ENCODE measurements at regions not wholly inside any gene's neighbourhood (a gene's known extent, or its start where the extent isn't known, plus 50 kb on each side); places are given as distances from the start of the nearest gene placed in this dataset.
"Not testable (repeated sequence)": the region's sequence is repeated elsewhere in the genome, so short reads cannot be mapped to it uniquely, and the experiment has no call there.

DNA sequence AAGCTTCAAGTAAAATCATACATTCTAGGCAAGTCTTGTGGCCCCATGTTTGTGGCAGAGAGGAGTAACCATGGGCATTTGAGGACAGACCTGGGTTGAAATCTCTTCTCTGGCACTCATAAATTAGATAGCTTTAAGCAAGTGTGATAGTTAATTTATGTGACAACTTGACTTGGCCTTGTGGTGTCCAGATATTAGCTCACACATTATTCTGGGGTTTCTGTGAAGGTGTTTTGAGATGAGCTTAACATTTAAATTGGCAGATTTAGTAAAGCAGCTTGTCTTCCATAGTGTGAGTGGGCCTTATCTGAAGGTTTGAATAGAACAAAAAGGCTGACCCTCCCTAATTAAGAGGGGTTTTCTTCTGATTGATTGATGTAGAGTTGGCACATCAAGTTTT is 161.4 kb upstream of the SPRY2 start:
- no peak for DNase-seq (ENCODE audit: low read depth)

DNA sequence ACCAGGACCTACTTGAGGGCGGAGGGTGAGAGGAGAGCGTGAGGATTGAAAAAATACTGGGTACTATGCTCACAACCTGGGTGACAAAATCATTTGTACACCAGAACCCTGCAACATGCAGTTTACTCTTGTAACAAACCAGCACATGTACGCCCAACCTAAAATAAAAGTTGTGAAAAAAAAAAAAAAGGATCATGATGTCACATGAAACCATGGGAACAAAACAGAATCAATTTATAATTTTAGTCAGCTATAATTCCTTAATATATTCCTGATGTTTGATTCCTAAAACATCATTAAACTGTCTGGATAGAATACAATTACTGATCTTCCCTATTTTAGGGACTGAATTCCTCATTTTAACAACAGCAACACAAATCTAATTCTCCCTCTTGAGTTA is 160.6 kb upstream of the SPRY2 start:
- DNase-seq (ENCODE audit: low read depth), result no peak

DNA sequence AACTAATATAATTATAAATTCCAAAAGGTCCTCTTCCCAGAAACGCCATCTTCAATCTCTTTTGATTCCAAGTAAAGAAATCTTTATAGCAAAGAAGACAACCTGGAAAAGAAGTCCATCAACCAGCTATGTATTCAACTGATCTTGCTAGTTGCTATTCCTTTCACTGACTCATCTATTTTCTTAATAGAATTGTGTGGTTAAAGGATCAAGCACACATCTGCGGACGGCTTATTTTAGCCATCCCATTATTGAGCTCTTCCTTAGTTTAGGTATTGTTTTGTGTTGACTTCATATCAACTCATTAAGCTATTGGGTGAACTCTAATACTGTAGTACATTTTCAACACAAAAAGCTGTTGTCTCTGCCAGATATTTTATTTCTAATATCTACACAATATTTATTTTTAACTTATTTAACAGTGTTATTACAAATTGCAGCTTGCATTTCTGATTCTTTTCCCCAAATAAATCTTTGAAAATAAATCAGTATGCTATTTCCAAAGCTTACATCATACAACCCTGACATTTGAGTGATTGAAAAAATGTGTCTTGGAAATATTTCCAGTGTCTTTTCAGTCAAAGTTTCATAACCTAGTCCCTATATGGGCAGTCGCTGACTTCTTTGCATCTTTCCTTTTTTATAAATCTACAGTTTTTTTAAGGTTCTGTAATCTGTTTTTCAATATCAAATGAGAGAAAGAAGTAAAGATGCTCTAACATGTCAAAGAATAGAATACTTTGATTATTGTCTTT is 158.8 kb upstream of the SPRY2 start:
- peak; percentile 74 for DNase-seq (ENCODE audit: low read depth)

DNA sequence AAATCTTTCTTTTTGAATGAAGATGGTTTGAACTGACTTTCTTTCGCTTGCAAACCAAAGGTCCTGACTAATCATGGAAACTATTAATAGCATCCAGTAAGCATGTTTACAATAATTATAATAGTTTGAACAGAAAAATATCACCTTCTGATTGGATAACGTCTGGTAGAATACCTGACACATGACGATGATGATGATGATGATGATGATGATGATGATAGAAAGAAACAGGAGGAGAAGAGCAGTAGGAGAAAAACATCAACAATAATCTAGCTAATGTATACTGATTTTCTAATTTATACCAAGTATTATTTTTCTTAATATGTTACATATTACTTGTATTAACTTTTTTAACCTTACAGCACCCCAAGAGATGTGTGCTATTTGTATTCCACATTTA is 157.5 kb upstream of the SPRY2 start:
- DNase-seq (ENCODE audit: low read depth), result no peak

DNA sequence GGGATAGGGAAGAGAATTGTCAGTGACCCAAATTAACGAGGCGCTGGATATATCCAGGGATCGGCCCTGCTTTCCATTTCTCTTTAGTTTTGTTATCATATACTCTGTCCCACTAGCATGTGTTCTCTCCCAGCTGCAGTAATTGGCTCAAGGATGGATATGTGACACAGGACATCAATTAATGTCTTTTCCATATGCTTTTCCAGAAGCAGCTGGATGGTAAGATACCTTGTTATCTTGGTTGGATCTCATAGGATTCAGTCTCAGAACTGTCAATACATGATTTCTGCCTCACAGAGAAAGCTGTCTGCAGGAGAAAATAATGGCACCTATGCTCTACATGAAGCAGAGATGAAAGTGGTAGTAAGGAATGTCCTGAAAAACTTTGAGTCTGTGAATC is 157.1 kb upstream of the SPRY2 start:
- DNase-seq (ENCODE audit: low read depth), result no peak

DNA sequence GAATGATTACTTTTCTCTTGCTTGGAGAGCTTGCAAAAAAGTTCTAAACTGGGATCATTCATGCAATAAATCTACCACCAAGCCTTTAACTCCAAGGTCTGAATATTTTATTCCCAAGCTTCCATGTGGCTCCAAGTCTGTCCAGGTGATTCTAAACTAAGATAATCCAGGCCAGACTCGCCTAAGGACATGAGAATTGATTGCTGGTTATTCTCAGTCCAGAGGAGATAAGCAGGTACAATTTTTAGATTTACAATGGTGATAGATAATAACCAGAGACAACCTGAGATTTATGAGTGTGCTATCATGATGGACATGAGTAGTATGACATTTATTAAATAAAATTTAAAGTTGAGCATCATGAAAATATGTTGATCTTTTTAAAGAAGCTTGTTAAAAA is 156.5 kb upstream of the SPRY2 start:
- no peak for DNase-seq (ENCODE audit: low read depth)

DNA sequence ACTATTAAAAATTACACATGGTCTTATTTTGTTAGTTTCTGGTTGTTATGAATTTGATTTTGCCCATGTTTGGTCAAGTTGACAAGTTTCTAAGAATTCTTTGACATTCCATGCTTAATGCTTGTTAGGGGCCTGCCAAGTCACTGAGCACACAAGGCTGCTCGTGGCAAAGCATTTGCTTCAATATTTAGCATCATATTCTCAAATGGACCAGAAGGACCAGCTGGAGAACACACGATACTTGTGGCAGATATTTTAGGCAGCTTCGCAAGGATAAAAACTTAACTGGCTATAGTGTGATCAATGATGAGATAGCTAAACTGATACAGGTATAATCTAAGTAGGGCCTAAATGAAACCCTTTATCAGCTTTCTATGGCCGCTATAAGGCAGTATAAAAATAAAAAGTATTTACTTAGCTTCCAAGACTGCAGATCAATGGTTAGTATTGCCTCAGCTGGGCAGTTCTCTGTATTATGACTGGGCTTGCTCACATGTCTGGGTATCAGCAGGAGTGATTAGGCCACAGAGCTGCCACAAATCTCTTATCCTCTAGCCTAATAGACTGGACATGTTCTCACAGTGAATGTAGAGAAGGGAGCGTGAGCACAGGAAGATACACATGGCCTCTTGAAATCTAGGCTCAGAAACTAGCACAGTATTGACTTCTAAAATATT is 155.9 kb upstream of the SPRY2 start:
- no peak for DNase-seq (ENCODE audit: low read depth)

DNA sequence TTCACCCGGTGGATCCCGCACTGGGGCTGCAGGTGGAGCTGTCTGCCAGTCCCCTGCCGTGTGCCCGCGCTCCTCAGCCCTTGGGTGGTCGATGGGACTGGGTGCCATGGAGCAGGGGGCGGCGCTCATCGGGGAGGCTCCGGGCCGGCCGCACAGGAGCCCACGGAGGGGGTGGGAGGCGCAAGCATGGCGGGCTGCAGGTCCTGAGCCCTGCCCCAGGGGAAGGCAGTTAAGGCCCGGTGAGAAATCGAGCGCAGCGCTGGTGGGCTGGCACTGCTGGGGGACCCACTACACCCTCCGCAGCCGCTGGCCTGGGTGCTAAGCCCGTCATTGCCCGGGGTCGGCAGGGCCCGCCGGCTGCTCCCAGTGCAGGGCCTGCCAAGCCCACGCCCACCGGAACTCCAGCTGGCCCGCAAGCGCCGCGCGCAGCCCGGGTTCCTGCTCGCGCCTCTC is 149.6 kb upstream of the SPRY2 start:
- DNase-seq (ENCODE audit: low read depth), result not testable (repeated sequence)

DNA sequence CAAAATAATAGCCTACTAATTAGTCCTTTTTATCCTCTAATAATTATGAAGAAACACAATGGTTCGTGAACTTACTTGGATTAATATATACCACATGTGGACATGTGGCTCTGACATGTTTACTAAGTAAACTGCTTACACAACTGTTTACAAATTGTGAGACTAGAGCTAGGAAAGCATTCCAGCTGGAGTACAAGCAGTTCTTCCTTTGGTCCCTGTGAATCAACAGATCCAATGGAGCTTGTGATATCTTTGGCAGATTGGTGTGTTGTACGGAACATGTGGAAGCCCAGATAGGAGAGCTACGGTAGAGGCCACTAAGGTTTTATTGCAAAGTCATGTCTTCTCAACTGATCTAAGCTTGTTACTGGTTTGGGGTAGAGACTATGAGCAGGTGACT is 145.5 kb upstream of the SPRY2 start:
- no peak for DNase-seq (ENCODE audit: low read depth)

DNA sequence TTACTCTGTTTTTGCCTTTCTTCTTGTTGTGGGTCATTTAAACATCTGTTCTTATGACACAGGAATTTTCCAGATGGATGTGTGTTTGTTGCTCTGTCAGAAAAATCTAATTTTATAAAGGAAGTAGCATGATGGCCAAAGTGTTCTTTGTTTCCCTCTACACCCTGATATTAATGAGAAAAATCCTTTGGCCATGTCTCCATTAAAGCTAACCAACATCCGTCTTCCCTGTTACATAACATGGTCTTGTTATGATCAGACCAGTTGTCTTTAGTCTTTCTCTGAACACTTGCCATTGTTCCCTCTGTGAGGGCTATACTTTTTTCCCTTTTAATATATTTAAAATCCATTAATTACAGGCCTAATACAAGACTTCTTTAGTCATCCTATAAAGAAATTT is 142.2 kb upstream of the SPRY2 start:
- DNase-seq (ENCODE audit: low read depth), result no peak

DNA sequence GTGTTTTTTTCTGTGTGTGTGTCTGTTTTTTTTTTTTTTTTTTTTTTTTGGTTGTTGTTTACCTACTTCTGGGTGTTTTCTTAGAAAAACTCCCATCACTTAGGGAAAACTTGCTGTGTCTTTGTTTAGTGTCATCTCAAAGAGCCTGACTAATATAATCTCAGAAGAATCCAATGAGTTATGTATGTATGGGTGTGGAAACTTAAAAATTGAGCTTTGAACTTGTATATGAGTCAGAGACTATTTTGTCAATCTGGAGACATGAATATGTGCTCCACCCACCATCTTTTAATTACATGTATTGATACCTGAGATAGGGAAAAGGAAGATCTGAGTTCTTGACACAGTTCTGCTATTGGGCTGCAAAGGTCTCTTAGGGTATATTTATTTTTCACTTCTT is 140.7 kb upstream of the SPRY2 start:
- no peak for DNase-seq (ENCODE audit: low read depth)

DNA sequence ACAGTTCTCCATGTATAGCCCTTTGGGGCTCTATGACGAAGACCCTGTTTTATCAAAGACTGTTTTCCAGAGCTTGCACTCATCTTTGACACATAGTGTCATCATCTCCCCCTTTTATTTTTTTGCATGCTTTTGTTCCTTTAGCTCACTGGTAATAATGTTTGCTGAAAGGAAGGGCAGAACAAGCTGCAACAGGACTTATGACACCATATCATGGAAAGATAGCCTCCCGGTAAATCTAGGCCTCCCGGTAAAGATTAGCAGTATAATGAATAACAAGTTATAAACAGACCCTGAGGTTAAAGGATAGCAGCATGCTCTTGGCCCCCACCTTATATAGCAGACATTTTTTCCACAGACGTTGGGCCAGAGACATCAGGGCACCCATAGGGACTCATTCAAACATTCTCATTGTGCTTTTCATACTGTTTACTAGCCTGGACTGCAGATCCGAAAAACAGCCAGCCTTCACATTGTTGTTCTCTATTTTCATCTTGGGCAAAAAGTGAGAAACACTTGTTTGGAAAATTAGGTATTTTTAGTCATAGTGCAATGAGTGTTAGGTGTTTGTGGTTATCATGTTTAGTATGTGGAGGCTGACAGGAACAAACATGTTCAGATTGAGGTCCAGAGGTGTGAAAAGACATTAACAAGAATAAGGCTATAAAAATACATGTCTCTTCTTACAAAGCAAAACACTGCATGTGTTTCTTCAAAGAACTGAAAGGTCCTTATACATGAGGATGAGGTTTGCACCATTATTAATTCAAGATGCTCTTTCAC is 136.9 kb upstream of the SPRY2 start:
- no peak for DNase-seq (ENCODE audit: low read depth)

DNA sequence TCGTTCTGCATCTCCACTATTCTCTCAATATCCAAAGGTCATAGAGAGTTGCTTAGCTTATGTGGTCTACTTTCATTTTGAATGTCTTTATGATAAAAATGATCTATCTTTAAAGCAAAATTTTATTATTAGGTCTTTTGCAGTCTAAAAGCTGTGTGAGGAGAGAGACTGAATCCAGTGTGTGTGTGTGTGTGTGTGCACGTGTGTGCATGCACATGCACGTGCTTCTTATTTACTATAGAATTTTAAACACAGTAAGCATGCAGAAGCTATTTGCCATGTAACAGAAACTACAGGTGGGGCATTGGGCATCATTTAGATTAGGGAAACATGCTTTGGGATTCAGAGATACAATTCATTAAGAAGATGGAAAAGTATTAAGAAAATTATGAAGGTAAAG is 136.0 kb upstream of the SPRY2 start:
- no peak for DNase-seq (ENCODE audit: low read depth)

DNA sequence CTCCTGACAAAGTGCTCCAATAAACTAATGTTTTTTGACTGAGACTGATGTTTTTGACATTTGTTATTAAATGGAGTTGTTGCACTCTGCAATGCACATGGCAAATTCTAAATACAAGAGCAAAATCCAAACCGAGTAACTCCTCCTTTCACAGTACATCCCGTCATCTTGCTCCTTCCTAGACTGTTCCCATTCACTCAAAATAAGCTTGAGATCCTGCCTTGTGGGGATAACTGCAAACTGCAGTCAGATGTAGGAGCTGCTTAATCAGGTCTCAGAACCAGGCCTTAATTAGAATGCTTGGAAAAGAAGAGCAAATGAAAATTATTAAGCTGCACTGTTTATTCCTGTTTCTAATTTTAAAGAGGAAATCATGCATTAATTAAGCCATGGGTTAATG is 134.8 kb upstream of the SPRY2 start:
- DNase-seq (ENCODE audit: low read depth), result no peak

DNA sequence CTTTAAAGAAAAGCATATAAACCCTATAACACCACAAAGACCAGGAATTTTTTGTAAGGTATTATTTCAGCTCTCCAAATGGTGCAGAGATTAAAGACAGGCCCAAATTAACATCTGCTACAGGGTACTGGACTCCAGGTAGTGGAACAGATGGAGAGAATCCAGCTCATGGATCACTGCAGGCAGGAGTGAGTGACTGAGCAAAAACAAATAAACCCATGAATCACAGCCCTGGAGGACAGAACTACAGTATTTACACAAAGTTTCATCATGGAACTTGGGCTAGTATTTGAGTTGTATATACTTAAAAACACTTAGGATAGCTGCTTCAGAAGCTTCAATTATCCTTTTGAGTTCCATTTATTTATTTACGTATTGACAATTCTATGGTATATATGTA is 132.8 kb upstream of the SPRY2 start:
- DNase-seq (ENCODE audit: low read depth), result peak; percentile 92

DNA sequence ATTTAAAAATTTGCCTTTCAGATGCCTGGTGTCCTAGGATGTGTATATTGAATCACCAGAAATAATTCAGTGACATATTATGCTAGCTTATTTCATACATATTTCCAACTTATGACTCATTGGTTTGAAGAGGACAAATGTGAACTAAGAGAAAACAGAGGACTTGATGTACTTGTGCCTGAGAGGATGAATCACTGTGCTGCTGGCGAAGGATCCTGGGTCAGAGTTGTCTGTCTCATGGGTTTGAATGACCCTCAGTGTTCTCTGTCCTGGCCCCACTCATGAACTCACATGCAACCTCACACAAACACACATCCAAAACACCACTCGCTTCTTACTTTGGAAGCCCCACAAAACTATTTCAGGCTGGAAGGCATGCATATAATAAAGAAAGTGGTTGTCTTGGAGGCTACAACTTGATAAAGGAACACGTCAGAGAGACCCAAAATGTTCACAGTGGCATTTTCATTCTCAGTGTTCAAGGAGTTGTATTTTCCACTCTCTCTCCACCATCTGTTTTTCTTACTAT is 129.0 kb upstream of the SPRY2 start:
- peak; percentile 99 for DNase-seq (ENCODE audit: low read depth)

DNA sequence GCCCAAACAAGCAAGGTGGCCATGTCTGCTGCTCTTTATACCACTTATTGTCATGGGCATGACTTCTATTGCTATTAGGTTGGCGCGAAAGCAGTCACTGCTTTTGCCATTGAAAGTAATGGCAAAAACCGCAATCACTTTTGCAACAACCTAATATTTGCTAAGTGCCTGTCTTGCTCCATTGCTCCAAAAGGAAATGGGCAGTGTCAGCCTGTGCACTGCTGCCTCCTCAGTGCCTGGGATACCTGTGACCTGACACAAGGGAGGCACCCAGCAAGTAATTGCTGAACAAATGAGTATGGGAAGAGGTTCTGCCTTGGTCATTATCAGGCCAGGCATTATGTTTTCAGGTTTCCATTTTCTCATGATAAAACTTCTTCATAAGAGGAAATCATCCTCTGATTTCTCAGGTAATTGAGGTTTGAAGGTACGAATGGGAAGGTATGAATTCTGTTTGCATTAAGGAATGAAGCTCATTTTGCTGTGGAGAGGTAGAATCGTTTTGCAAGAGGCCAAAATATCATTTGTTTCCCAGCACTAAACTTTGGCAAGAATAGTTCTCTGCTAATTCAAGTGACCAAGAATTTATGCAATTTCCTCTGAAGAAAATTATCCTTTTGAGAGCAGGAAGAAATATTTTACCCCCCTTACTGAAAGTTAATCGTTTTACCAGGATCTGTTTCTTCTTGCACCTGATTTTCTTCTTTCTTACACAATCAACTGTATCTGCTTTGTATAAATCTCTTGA is 128.4 kb upstream of the SPRY2 start:
- no peak for DNase-seq (ENCODE audit: low read depth)

DNA sequence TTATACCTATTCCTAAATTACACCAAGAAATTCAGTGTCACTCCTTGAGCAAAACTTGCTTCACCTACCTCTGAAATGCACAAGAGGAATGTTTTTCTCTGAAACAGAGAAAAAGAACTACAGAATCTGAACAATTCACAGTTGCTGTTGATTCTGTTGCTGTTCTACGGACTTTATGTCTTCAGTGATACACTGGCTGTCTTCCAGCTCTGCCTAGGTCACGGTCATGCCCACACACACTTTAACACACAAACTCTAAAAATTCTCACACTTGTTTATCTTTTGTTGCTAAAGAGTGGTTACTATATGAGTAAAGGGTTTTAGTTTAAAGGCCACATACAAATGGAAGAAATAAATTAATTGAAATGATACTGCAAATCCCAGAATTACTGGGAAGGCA is 124.4 kb upstream of the SPRY2 start:
- DNase-seq (ENCODE audit: low read depth), result no peak

DNA sequence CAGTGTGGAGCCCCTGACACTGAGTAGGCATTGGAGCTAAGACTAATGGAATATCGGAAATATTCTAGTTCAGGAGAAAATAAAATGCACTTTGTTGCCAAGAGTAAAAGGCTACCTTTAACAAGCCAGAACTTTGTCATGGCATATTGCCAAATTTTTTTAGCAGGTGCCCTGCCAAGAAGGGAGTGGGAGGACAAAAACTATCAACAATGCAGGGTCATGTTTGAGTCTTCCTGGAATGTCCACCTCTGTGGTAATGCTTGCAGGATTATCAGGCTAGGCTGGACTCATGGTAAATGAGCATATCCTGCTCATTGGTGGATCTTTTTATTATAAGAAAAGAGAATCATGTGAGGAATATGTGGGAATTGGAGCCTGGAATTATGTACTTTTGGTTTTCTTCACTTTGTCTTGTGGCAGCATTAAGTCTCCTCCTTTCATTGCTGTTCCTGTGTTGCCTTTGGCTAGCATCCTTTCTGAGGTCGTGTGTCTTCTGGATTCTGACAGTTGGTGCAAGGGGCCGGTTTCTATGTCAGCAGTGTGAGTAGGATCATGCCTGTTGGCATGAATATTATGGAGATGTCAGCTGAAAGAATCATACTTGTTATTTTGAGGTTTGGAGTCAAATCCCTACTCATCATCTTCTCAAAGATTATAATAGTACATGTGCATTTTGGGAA is 122.9 kb upstream of the SPRY2 start:
- no peak for DNase-seq (ENCODE audit: low read depth)

DNA sequence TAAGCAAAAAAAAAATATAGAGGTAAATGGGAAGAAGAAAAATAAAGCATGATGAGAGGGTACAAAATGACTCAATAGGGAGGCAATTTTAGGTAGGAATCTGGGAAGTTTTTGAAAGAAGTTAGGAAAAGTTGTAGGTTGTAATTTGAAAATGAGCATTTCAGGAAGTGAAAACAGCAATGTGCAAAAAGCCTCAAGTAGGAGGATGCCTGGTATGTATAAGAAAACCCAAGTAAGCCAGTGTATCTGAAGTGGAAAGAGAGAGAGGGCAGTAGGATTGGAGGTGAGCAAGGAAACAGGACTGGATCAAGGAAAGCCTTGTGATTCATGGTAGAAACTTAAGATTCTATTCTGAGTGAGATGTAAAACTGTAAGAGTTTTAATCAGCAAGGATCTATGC is 121.6 kb upstream of the SPRY2 start:
- no peak for DNase-seq (ENCODE audit: low read depth)

DNA sequence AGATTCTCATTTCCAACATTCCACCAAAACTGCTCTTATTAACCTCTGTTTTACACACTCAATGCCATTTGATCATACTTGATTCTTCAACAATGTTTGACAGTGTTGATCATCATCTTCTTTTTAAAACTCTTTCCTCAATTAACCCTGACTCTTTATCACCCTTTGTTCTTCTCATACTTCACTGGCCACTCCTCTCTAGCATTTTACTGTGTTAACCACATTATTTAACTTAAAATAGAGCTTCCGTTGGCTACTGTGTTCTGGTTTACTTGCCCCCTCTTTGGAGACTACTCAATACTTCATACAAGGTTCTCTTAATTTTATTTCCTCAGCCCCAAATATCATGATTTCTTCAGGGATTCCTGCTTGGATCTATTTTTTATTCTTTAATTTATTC is 121.1 kb upstream of the SPRY2 start:
- DNase-seq (ENCODE audit: low read depth), result no peak

DNA sequence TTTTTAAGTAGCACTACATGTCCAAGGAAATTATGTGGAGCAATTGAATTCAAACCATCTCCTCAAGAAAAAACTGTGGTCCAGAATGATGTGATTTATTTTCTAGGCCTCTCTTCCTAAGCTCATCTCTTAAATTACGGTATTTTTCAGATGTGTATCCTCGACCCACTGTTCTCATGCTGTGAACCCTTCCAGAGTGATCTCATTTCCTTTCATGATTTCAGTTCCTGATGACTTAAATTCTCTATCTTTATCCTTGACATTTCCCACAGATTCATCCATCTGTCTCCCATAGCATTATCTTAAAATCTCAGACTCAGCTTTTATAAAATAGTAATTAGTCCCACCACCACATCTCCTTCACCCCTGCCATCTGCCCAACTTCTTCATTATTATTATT is 117.6 kb upstream of the SPRY2 start:
- DNase-seq (ENCODE audit: low read depth), result no peak
